CD14-positive monocyte (primary cell): ENCODE measurements at regions not wholly inside any gene's neighbourhood (a gene's known extent, or its start where the extent isn't known, plus 50 kb on each side); places are given as distances from the start of the nearest gene placed in this dataset.

ENCODE experiments used
- DNase-seq, 3 donors: peaks; one replicate each; pipeline ENCODE4 v3.0.0-alpha.2; 2011 to 2022
- H2AFZ ChIP-seq: 2 replicates; pipeline ENCODE4 v1.6.0; 2012; ENCODE audit warnings: mild to moderate bottlenecking, low read depth, low read length, inconsistent platforms; ENCODE audit not compliant: insufficient read depth, poor library complexity, severe bottlenecking
- H3K27ac ChIP-seq, 2 donors: 1 replicate in 1 of 2; 2 replicates in 1 of 2; pipeline ENCODE4 v1.5.1; 2012 to 2013; ENCODE audit warnings: low read length in 2 of 2, control low read depth in 1 of 2, inconsistent platforms in 1 of 2, low read depth in 1 of 2, mild to moderate bottlenecking in 1 of 2
- H3K27me3 ChIP-seq, 2 donors: one replicate each; pipeline versions ENCODE4 v1.6.0 to v1.6.1; 2011 to 2013; ENCODE audit warnings: low read length in 2 of 2; ENCODE audit not compliant: control insufficient read depth in 2 of 2, insufficient read depth in 2 of 2
- H3K36me3 ChIP-seq, 2 donors: replicated peaks in 1 of 2; 1 replicate in 1 of 2; 2 replicates in 1 of 2; pipeline versions ENCODE4 v1.5.1 to v1.6.1; 2012 to 2013; ENCODE audit warnings: low read length in 2 of 2, control low read depth in 1 of 2, inconsistent platforms in 1 of 2, mild to moderate bottlenecking in 1 of 2; ENCODE audit not compliant: insufficient read depth in 2 of 2, control insufficient read depth in 1 of 2
- H3K4me1 ChIP-seq, 2 donors: 1 replicate in 1 of 2; 2 replicates in 1 of 2; pipeline versions ENCODE4 v1.5.1 to v1.6.1; 2012 to 2013; ENCODE audit warnings: low read length in 2 of 2, control low read depth in 1 of 2, inconsistent platforms in 1 of 2, mild to moderate bottlenecking in 1 of 2, moderate library complexity in 1 of 2; ENCODE audit not compliant: insufficient read depth in 2 of 2, control insufficient read depth in 1 of 2
- H3K4me2 ChIP-seq: replicated peaks from 2 replicates; pipeline ENCODE3; 2012; ENCODE audit warnings: low read length, moderate library complexity, mild to moderate bottlenecking; ENCODE audit not compliant: poor library complexity, severe bottlenecking; ENCODE audit errors: extremely low read depth
- H3K4me3 ChIP-seq, 3 experiments: fragments of 200-600 bp in 1 of 3; sonication (generic) in 1 of 3; replicated peaks in 1 of 3; 1 replicate in 2 of 3; 2 replicates in 1 of 3; pipeline ENCODE4 v1.5.1; 2011 to 2013; ENCODE audit warnings: low read length in 3 of 3, mild to moderate bottlenecking in 3 of 3, control low read depth in 2 of 3, low read depth in 2 of 3, inconsistent platforms in 1 of 3, moderate library complexity in 1 of 3
- H3K79me2 ChIP-seq: 2 replicates; pipeline ENCODE4 v1.6.0; 2012; ENCODE audit warnings: mild to moderate bottlenecking, control low read depth, inconsistent platforms, low read length, moderate library complexity; ENCODE audit not compliant: insufficient read depth
- H3K9ac ChIP-seq: 2 replicates; pipeline ENCODE4 v1.6.0; 2017; ENCODE audit warnings: low read length, mild to moderate bottlenecking; ENCODE audit not compliant: insufficient read depth, poor library complexity, severe bottlenecking
- H3K9me3 ChIP-seq, 2 donors: replicated peaks in 1 of 2; 1 replicate in 1 of 2; 2 replicates in 1 of 2; pipeline versions ENCODE4 v1.5.1 to v1.6.1; 2012 to 2013; ENCODE audit warnings: low read length in 2 of 2, control low read depth in 1 of 2; ENCODE audit not compliant: control insufficient read depth in 1 of 2, insufficient read depth in 1 of 2
- H4K20me1 ChIP-seq: 2 replicates; pipeline ENCODE4 v1.6.0; 2012; ENCODE audit warnings: mild to moderate bottlenecking, low read length, control low read depth, moderate library complexity; ENCODE audit not compliant: insufficient read depth
- H3K27ac Mint-ChIP-seq, 7 donors: one replicate each; pipeline ENCODE4 v1.8.0; 2020; ENCODE audit warnings: mild to moderate bottlenecking in 7 of 7, mixed read lengths in 7 of 7, moderate library complexity in 6 of 7, inconsistent platforms in 2 of 7
- H3K27me3 Mint-ChIP-seq, 3 donors: one replicate each; pipeline ENCODE4 v1.8.0; 2021 to 2022; ENCODE audit warnings: low read depth in 3 of 3, mild to moderate bottlenecking in 3 of 3, mixed read lengths in 3 of 3, moderate library complexity in 3 of 3, inconsistent platforms in 1 of 3
- H3K36me3 Mint-ChIP-seq, 2 donors: one replicate each; pipeline ENCODE4 v1.8.0; 2020; ENCODE audit warnings: mixed read lengths in 2 of 2, inconsistent platforms in 1 of 2, mild to moderate bottlenecking in 1 of 2
- H3K4me1 Mint-ChIP-seq: one replicate; pipeline ENCODE4 v1.8.0; 2020; ENCODE audit warnings: mild to moderate bottlenecking, mixed read lengths
- H3K4me3 Mint-ChIP-seq, 2 donors: one replicate each; pipeline ENCODE4 v1.8.0; 2020; ENCODE audit warnings: mild to moderate bottlenecking in 2 of 2, mixed read lengths in 2 of 2, moderate library complexity in 1 of 2
- H3K9me3 Mint-ChIP-seq, 7 donors: one replicate each; pipeline ENCODE4 v1.8.0; 2020 to 2022; ENCODE audit warnings: mixed read lengths in 7 of 7, mild to moderate bottlenecking in 6 of 7, moderate library complexity in 6 of 7, inconsistent platforms in 2 of 7
- WGBS: methylation state at CpG from one replicate; pipeline ENCODE4 v1.1.5; 2013; ENCODE audit warnings: missing lambda C conversion rate; ENCODE audit not compliant: insufficient coverage; 5-methylcytosine and 5-hydroxymethylcytosine counted together
- intact Hi-C, 2 donors: fragments of 100-400 bp; cut with micrococcal nuclease; formaldehyde crosslinking; loops; one replicate each; pipeline versions ENCODE4 v1.15.0 to v1.15.1; 2023
- TF ChIP-seq, protein P1 (sequence below): fragments of 200-600 bp; IDR thresholded peaks from one replicate; pipeline ENCODE4 v1.8.0; 2022; ENCODE audit warnings: antibody characterized with exemption, mild to moderate bottlenecking

GRCh38 chr18:68033466-68033865, 516.9 kb upstream of the DSEL start:
- H3K4me1 Mint-ChIP-seq, result no peaks in the 10 kb centered on the region
- no peak overlapping the region for H3K4me3 Mint-ChIP-seq
- 85% methylated on average over 4 of the region's 5 CpGs for WGBS

GRCh38 chr18:68024716-68025115, 508.2 kb upstream of the DSEL start:
- no peak overlapping the region for H2AFZ ChIP-seq
- H3K4me2 ChIP-seq, result no peak overlapping the region
- no peaks in the 10 kb centered on the region for H3K36me3 Mint-ChIP-seq
- no peaks in the 10 kb centered on the region for H3K4me1 ChIP-seq
- no peaks in the 10 kb centered on the region for H3K79me2 ChIP-seq
- H3K9me3 Mint-ChIP-seq, result peaks cover 0 to 2% (median 0%) of the 10 kb centered on the region in 7 donors
- TF ChIP-seq, protein P1, sequence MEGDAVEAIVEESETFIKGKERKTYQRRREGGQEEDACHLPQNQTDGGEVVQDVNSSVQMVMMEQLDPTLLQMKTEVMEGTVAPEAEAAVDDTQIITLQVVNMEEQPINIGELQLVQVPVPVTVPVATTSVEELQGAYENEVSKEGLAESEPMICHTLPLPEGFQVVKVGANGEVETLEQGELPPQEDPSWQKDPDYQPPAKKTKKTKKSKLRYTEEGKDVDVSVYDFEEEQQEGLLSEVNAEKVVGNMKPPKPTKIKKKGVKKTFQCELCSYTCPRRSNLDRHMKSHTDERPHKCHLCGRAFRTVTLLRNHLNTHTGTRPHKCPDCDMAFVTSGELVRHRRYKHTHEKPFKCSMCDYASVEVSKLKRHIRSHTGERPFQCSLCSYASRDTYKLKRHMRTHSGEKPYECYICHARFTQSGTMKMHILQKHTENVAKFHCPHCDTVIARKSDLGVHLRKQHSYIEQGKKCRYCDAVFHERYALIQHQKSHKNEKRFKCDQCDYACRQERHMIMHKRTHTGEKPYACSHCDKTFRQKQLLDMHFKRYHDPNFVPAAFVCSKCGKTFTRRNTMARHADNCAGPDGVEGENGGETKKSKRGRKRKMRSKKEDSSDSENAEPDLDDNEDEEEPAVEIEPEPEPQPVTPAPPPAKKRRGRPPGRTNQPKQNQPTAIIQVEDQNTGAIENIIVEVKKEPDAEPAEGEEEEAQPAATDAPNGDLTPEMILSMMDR, result no peak
- no CpG with 5 or more reads among the region's 4 CpGs for WGBS
- no peaks in the 10 kb centered on the region for H3K9me3 ChIP-seq
- no peak overlapping the region for H3K9ac ChIP-seq
- H3K27me3 Mint-ChIP-seq, result peaks cover 0 to 2% (median 1%) of the 10 kb centered on the region in 3 donors
- no peaks in the 10 kb centered on the region for H3K36me3 ChIP-seq
- H4K20me1 ChIP-seq, result no peaks in the 10 kb centered on the region
- intact Hi-C loops, result no loop called here
- H3K4me3 ChIP-seq, result no peak overlapping the region
- no peaks in the 10 kb centered on the region for H3K27me3 ChIP-seq
- no peaks in the 10 kb centered on the region for H3K4me1 Mint-ChIP-seq
- H3K27ac ChIP-seq, result no peak overlapping the region
- no peak for DNase-seq
- no peak overlapping the region for H3K27ac Mint-ChIP-seq
- no peak overlapping the region for H3K4me3 Mint-ChIP-seq

More at GRCh38 chr18:68033466-68033865, 516.9 kb upstream of the DSEL start:
- no peak overlapping the region for H3K9ac ChIP-seq
- H3K36me3 Mint-ChIP-seq, result no peaks in the 10 kb centered on the region
- H3K36me3 ChIP-seq, result no peaks in the 10 kb centered on the region
- H2AFZ ChIP-seq, result no peak overlapping the region
- no peak for DNase-seq
- H3K9me3 Mint-ChIP-seq, result no peaks in the 10 kb centered on the region
- intact Hi-C loops, result no loop called here
- no peaks in the 10 kb centered on the region for H3K9me3 ChIP-seq
- H3K79me2 ChIP-seq, result no peaks in the 10 kb centered on the region
- H3K27me3 ChIP-seq, result no peaks in the 10 kb centered on the region
- no peak overlapping the region for H3K27ac ChIP-seq
- no peak overlapping the region for H3K4me2 ChIP-seq
- no peak overlapping the region for H3K4me3 ChIP-seq
- H3K4me1 ChIP-seq, result no peaks in the 10 kb centered on the region
- TF ChIP-seq, protein P1, result no peak
- H3K27ac Mint-ChIP-seq, result no peak overlapping the region
- H3K27me3 Mint-ChIP-seq, result no peaks in the 10 kb centered on the region
- H4K20me1 ChIP-seq, result no peaks in the 10 kb centered on the region
